Right hindlimb (tissue), 1 donor: ENCODE measurements at regions not wholly inside any gene's neighbourhood (a gene's known extent, or its start where the extent isn't known, plus 50 kb on each side); places are given as distances from the start of the nearest gene placed in this dataset.
"Not testable (repeated sequence)": the region's sequence is repeated elsewhere in the genome, so short reads cannot be mapped to it uniquely, and the experiment has no call there.

Experiments used
- DNase-seq: peaks from one replicate; pipeline ENCODE4 v3.0.0-alpha.2; 2018

GRCh38 chr16:59355704-59356103, 621.6 kb upstream of the GOT2 start:
- no peak for DNase-seq

- no peak for DNase-seq
Observed at GRCh38 chr16:59351305-59351903, 617.3 kb upstream of the GOT2 start.

GRCh38 chr16:59350670-59351069, 616.6 kb upstream of the GOT2 start:
- DNase-seq, result no peak

GRCh38 chr16:59342669-59343068, 608.6 kb upstream of the GOT2 start:
- DNase-seq, result no peak

- DNase-seq, result no peak
Observed at GRCh38 chr16:59341368-59341767, 607.3 kb upstream of the GOT2 start.

GRCh38 chr16:59339871-59340270, 605.8 kb upstream of the GOT2 start:
- no peak for DNase-seq

- peak; percentile 35 for DNase-seq
Observed at GRCh38 chr16:59336136-59336695, 602.1 kb upstream of the GOT2 start.

GRCh38 chr16:59331708-59332107, 597.6 kb upstream of the GOT2 start:
- DNase-seq, result not testable (repeated sequence)

- no peak for DNase-seq
Observed at GRCh38 chr16:59330019-59330670, 596.0 kb upstream of the GOT2 start.

GRCh38 chr16:59328961-59329360, 594.8 kb upstream of the GOT2 start:
- DNase-seq, result no peak

GRCh38 chr16:59327894-59328293, 593.8 kb upstream of the GOT2 start:
- DNase-seq, result no peak

GRCh38 chr16:59326955-59327354, 592.8 kb upstream of the GOT2 start:
- DNase-seq, result no peak

- no peak for DNase-seq
Observed at GRCh38 chr16:59324462-59324861, 590.3 kb upstream of the GOT2 start.

- DNase-seq, result no peak
Observed at GRCh38 chr16:59320657-59321056, 586.5 kb upstream of the GOT2 start.

GRCh38 chr16:59319871-59320270, 585.8 kb upstream of the GOT2 start:
- DNase-seq, result no peak

- no peak for DNase-seq
Observed at GRCh38 chr16:59305850-59306249, 571.7 kb upstream of the GOT2 start.

GRCh38 chr16:59296888-59297287, 562.8 kb upstream of the GOT2 start:
- no peak for DNase-seq

- peak; percentile 23 for DNase-seq
Observed at GRCh38 chr16:59295993-59296736, 562.0 kb upstream of the GOT2 start.

GRCh38 chr16:59295474-59295873, 561.4 kb upstream of the GOT2 start:
- no peak for DNase-seq

GRCh38 chr16:59290718-59291117, 556.6 kb upstream of the GOT2 start:
- no peak for DNase-seq

GRCh38 chr16:59289151-59289550, 555.0 kb upstream of the GOT2 start:
- no peak for DNase-seq

GRCh38 chr16:59274141-59274540, 540.0 kb upstream of the GOT2 start:
- no peak for DNase-seq

GRCh38 chr16:59263955-59264354, 529.8 kb upstream of the GOT2 start:
- DNase-seq, result no peak

GRCh38 chr16:59260892-59261291, 526.8 kb upstream of the GOT2 start:
- DNase-seq, result no peak
